ENCODE measurements at regions not wholly inside any gene's neighbourhood (a gene's known extent, or its start where the extent isn't known, plus 50 kb on each side); places are given as distances from the start of the nearest gene placed in this dataset.

- POLR2A ChIA-PET (ENCODE audit: partially characterized antibody), result no interaction called here
- no peaks in the 10 kb centered on the region for H3K27me3 ChIP-seq (ENCODE audit: insufficient read depth, low read length)
- H3K27ac ChIP-seq (ENCODE audit: low read depth, low read length), result no peak overlapping the region
- H3K4me1 ChIP-seq (ENCODE audit: insufficient read depth, low read length), result no peaks in the 10 kb centered on the region
- Mint-ChIP-seq H3K4me1 (no peaks in the 10 kb centered on the region), H3K27ac (no peak overlapping the region), H3K36me3 (no peaks in the 10 kb centered on the region), H3K9me3 (peaks cover 0 to 13% (median 0%) of the 10 kb centered on the region in 8 donors), H3K27me3 (peaks cover 2 to 3% of the 10 kb centered on the region in 2 donors), H3K4me3 (no peak overlapping the region)
- CTCF ChIA-PET (ENCODE audit: partially characterized antibody), result no interaction called here
- H3K4me3 ChIP-seq (ENCODE audit: low read length in 2 of 2), result no peak overlapping the region
- no peaks in the 10 kb centered on the region for H3K9me3 ChIP-seq (ENCODE audit: control insufficient read depth in 1 of 2, low read length in 2 of 2)
- DNase-seq, result no peak
- no peaks in the 10 kb centered on the region for H3K36me3 ChIP-seq (ENCODE audit: insufficient read depth, low read length)
- intact Hi-C loops (cut with micrococcal nuclease), result no loop called here
Observed at GRCh38 chr10:128596906-128597305, 470.7 kb upstream of the MKI67 start.

GRCh38 chr10:128599030-128599429, 472.8 kb upstream of the MKI67 start:
- DNase-seq, result no peak
- POLR2A ChIA-PET (ENCODE audit: partially characterized antibody), result no interaction called here
- Histone ChIP-seq H3K27me3 (ENCODE audit: insufficient read depth, low read length) (no peaks in the 10 kb centered on the region), H3K36me3 (ENCODE audit: insufficient read depth, low read length) (no peaks in the 10 kb centered on the region), H3K4me1 (ENCODE audit: insufficient read depth, low read length) (no peaks in the 10 kb centered on the region), H3K4me3 (ENCODE audit: low read length in 2 of 2) (no peak overlapping the region), H3K27ac (ENCODE audit: low read depth, low read length) (no peak overlapping the region), H3K9me3 (ENCODE audit: control insufficient read depth in 1 of 2, low read length in 2 of 2) (no peaks in the 10 kb centered on the region)
- Mint-ChIP-seq H3K4me3 (no peak overlapping the region), H3K36me3 (no peaks in the 10 kb centered on the region), H3K27me3 (peaks cover 2 to 3% of the 10 kb centered on the region in 2 donors), H3K4me1 (no peaks in the 10 kb centered on the region), H3K9me3 (peaks cover 0 to 8% (median 0%) of the 10 kb centered on the region in 8 donors), H3K27ac (no peak overlapping the region)
- intact Hi-C loops (cut with micrococcal nuclease), result no loop called here
- CTCF ChIA-PET (ENCODE audit: partially characterized antibody), result no interaction called here

GRCh38 chr10:128599538-128599937, 473.3 kb upstream of the MKI67 start:
- DNase-seq, result no peak
- Histone ChIP-seq H3K36me3 (ENCODE audit: insufficient read depth, low read length) (no peaks in the 10 kb centered on the region), H3K4me1 (ENCODE audit: insufficient read depth, low read length) (no peaks in the 10 kb centered on the region), H3K27me3 (ENCODE audit: insufficient read depth, low read length) (no peaks in the 10 kb centered on the region), H3K27ac (ENCODE audit: low read depth, low read length) (no peak overlapping the region), H3K4me3 (ENCODE audit: low read length in 2 of 2) (no peak overlapping the region), H3K9me3 (ENCODE audit: control insufficient read depth in 1 of 2, low read length in 2 of 2) (no peaks in the 10 kb centered on the region)
- no peak overlapping the region for H3K4me3 Mint-ChIP-seq
- no peak overlapping the region for H3K27ac Mint-ChIP-seq
- no peaks in the 10 kb centered on the region for H3K4me1 Mint-ChIP-seq
- H3K36me3 Mint-ChIP-seq, result no peaks in the 10 kb centered on the region
- POLR2A ChIA-PET (ENCODE audit: partially characterized antibody), result no interaction called here
- intact Hi-C loops (cut with micrococcal nuclease), result no loop called here
- peaks cover 2 to 3% of the 10 kb centered on the region in 2 donors for H3K27me3 Mint-ChIP-seq
- CTCF ChIA-PET (ENCODE audit: partially characterized antibody), result no interaction called here
- peaks cover 0 to 7% (median 0%) of the 10 kb centered on the region in 8 donors for H3K9me3 Mint-ChIP-seq

GRCh38 chr10:128602183-128602582, 476.0 kb upstream of the MKI67 start:
- H3K36me3 ChIP-seq (ENCODE audit: insufficient read depth, low read length), result no peaks in the 10 kb centered on the region
- H3K27me3 ChIP-seq (ENCODE audit: insufficient read depth, low read length), result no peaks in the 10 kb centered on the region
- POLR2A ChIA-PET (ENCODE audit: partially characterized antibody), result no interaction called here
- no peak overlapping the region for H3K27ac ChIP-seq (ENCODE audit: low read depth, low read length)
- CTCF ChIA-PET (ENCODE audit: partially characterized antibody), result no interaction called here
- H3K4me3 Mint-ChIP-seq, result no peak overlapping the region
- H3K9me3 Mint-ChIP-seq, result no peaks in the 10 kb centered on the region
- H3K27me3 Mint-ChIP-seq, result peaks cover 2 to 3% of the 10 kb centered on the region in 2 donors
- H3K4me1 ChIP-seq (ENCODE audit: insufficient read depth, low read length), result no peaks in the 10 kb centered on the region
- H3K4me1 Mint-ChIP-seq, result no peaks in the 10 kb centered on the region
- no peak overlapping the region for H3K4me3 ChIP-seq (ENCODE audit: low read length in 2 of 2)
- no peaks in the 10 kb centered on the region for H3K36me3 Mint-ChIP-seq
- intact Hi-C loops (cut with micrococcal nuclease), result no loop called here
- no peak overlapping the region for H3K27ac Mint-ChIP-seq
- no peaks in the 10 kb centered on the region for H3K9me3 ChIP-seq (ENCODE audit: control insufficient read depth in 1 of 2, low read length in 2 of 2)
- no peak for DNase-seq

GRCh38 chr10:128604025-128604424, 477.8 kb upstream of the MKI67 start:
- POLR2A ChIA-PET (ENCODE audit: partially characterized antibody), result no interaction called here
- Mint-ChIP-seq H3K27ac (no peak overlapping the region), H3K9me3 (no peaks in the 10 kb centered on the region), H3K27me3 (peaks cover 2 to 3% of the 10 kb centered on the region in 2 donors), H3K4me1 (no peaks in the 10 kb centered on the region), H3K36me3 (no peaks in the 10 kb centered on the region), H3K4me3 (no peak overlapping the region)
- Histone ChIP-seq H3K4me1 (ENCODE audit: insufficient read depth, low read length) (no peaks in the 10 kb centered on the region), H3K27me3 (ENCODE audit: insufficient read depth, low read length) (no peaks in the 10 kb centered on the region), H3K4me3 (ENCODE audit: low read length in 2 of 2) (no peak overlapping the region), H3K36me3 (ENCODE audit: insufficient read depth, low read length) (no peaks in the 10 kb centered on the region), H3K9me3 (ENCODE audit: control insufficient read depth in 1 of 2, low read length in 2 of 2) (no peaks in the 10 kb centered on the region), H3K27ac (ENCODE audit: low read depth, low read length) (no peak overlapping the region)
- no peak for DNase-seq
- CTCF ChIA-PET (ENCODE audit: partially characterized antibody), result no interaction called here
- intact Hi-C loops (cut with micrococcal nuclease), result no loop called here

GRCh38 chr10:128605180-128605579, 479.0 kb upstream of the MKI67 start:
- H3K4me1 Mint-ChIP-seq, result no peaks in the 10 kb centered on the region
- Histone ChIP-seq H3K4me3 (ENCODE audit: low read length in 2 of 2) (no peak overlapping the region), H3K27ac (ENCODE audit: low read depth, low read length) (no peak overlapping the region), H3K36me3 (ENCODE audit: insufficient read depth, low read length) (no peaks in the 10 kb centered on the region), H3K4me1 (ENCODE audit: insufficient read depth, low read length) (no peaks in the 10 kb centered on the region), H3K9me3 (ENCODE audit: control insufficient read depth in 1 of 2, low read length in 2 of 2) (no peaks in the 10 kb centered on the region), H3K27me3 (ENCODE audit: insufficient read depth, low read length) (no peaks in the 10 kb centered on the region)
- H3K4me3 Mint-ChIP-seq, result no peak overlapping the region
- ChIA-PET CTCF (ENCODE audit: partially characterized antibody) (no interaction called here), POLR2A (ENCODE audit: partially characterized antibody) (no interaction called here)
- peaks cover 0 to 3% of the 10 kb centered on the region in 2 donors for H3K27me3 Mint-ChIP-seq
- no peak overlapping the region for H3K27ac Mint-ChIP-seq
- DNase-seq, result no peak
- H3K36me3 Mint-ChIP-seq, result no peaks in the 10 kb centered on the region
- intact Hi-C loops (cut with micrococcal nuclease), result no loop called here
- H3K9me3 Mint-ChIP-seq, result no peaks in the 10 kb centered on the region

GRCh38 chr10:128606055-128606454, 479.8 kb upstream of the MKI67 start:
- Histone ChIP-seq H3K4me1 (ENCODE audit: insufficient read depth, low read length) (no peaks in the 10 kb centered on the region), H3K4me3 (ENCODE audit: low read length in 2 of 2) (no peak overlapping the region), H3K27ac (ENCODE audit: low read depth, low read length) (no peak overlapping the region), H3K27me3 (ENCODE audit: insufficient read depth, low read length) (no peaks in the 10 kb centered on the region), H3K36me3 (ENCODE audit: insufficient read depth, low read length) (no peaks in the 10 kb centered on the region), H3K9me3 (ENCODE audit: control insufficient read depth in 1 of 2, low read length in 2 of 2) (no peaks in the 10 kb centered on the region)
- no peaks in the 10 kb centered on the region for H3K36me3 Mint-ChIP-seq
- no peaks in the 10 kb centered on the region for H3K4me1 Mint-ChIP-seq
- peaks cover 0 to 2% of the 10 kb centered on the region in 2 donors for H3K27me3 Mint-ChIP-seq
- ChIA-PET POLR2A (ENCODE audit: partially characterized antibody) (no interaction called here), CTCF (ENCODE audit: partially characterized antibody) (no interaction called here)
- H3K27ac Mint-ChIP-seq, result no peak overlapping the region
- no peak for DNase-seq
- intact Hi-C loops (cut with micrococcal nuclease), result no loop called here
- no peak overlapping the region for H3K4me3 Mint-ChIP-seq
- no peaks in the 10 kb centered on the region for H3K9me3 Mint-ChIP-seq

- Mint-ChIP-seq H3K4me1 (no peaks in the 10 kb centered on the region), H3K36me3 (no peaks in the 10 kb centered on the region), H3K4me3 (no peak overlapping the region), H3K9me3 (peaks cover 0 to 2% (median 0%) of the 10 kb centered on the region in 8 donors), H3K27ac (no peak overlapping the region), H3K27me3 (no peaks in the 10 kb centered on the region)
- Histone ChIP-seq H3K9me3 (ENCODE audit: control insufficient read depth in 1 of 2, low read length in 2 of 2) (no peaks in the 10 kb centered on the region), H3K27ac (ENCODE audit: low read depth, low read length) (no peak overlapping the region), H3K4me1 (ENCODE audit: insufficient read depth, low read length) (no peaks in the 10 kb centered on the region), H3K27me3 (ENCODE audit: insufficient read depth, low read length) (no peaks in the 10 kb centered on the region), H3K4me3 (ENCODE audit: low read length in 2 of 2) (no peak overlapping the region), H3K36me3 (ENCODE audit: insufficient read depth, low read length) (no peaks in the 10 kb centered on the region)
- POLR2A ChIA-PET (ENCODE audit: partially characterized antibody), result no interaction called here
- CTCF ChIA-PET (ENCODE audit: partially characterized antibody), result no interaction called here
- intact Hi-C loops (cut with micrococcal nuclease), result no loop called here
- DNase-seq, result no peak
Observed at GRCh38 chr10:128608791-128609190, 482.6 kb upstream of the MKI67 start.

All from CD4-positive, alpha-beta memory T cell (primary cell).